ENCODE measurements at regions not wholly inside any gene's neighbourhood (a gene's known extent, or its start where the extent isn't known, plus 50 kb on each side); places are given as distances from the start of the nearest gene placed in this dataset.

DNA sequence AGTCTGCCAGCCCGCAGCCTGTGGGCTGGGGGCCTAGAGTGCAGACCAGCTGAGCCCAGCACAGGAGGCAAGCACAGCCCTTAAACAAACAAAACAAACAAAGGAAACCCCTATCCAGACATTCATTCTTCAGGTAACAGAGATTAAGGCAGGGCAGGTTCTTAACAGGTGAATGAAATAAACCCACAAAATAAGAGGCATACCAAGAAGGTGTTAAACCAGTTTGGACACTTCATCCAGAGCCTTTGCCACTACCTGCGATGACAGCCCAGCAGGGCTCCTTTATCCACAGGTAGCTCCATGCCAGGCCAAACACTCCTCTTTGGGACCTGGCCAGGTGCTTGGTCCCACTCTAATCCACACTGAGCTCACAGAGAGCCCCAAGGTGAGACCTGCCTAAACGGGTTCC lies 209.7 kb upstream of the SIX2 start:
- TF ChIP-seq, protein P1, sequence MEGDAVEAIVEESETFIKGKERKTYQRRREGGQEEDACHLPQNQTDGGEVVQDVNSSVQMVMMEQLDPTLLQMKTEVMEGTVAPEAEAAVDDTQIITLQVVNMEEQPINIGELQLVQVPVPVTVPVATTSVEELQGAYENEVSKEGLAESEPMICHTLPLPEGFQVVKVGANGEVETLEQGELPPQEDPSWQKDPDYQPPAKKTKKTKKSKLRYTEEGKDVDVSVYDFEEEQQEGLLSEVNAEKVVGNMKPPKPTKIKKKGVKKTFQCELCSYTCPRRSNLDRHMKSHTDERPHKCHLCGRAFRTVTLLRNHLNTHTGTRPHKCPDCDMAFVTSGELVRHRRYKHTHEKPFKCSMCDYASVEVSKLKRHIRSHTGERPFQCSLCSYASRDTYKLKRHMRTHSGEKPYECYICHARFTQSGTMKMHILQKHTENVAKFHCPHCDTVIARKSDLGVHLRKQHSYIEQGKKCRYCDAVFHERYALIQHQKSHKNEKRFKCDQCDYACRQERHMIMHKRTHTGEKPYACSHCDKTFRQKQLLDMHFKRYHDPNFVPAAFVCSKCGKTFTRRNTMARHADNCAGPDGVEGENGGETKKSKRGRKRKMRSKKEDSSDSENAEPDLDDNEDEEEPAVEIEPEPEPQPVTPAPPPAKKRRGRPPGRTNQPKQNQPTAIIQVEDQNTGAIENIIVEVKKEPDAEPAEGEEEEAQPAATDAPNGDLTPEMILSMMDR (conservative IDR thresholded peaks at IDR 0.05; ENCODE audit: low read depth, low read length) = no peak
- no peak for TF ChIP-seq EZH2 (IDR thresholded peaks at IDR 0.05; ENCODE audit: borderline replicate concordance, low read depth, low read length, poor library complexity, severe bottlenecking)

Data from A673 (cell line).